ENCODE measurements at regions not wholly inside any gene's neighbourhood (a gene's known extent, or its start where the extent isn't known, plus 50 kb on each side); places are given as distances from the start of the nearest gene placed in this dataset.

- Histone ChIP-seq H3K4me3 (ENCODE audit: low read depth, low read length) (no peak overlapping the region), H3K36me3 (replicated peaks) (no peaks in the 10 kb centered on the region), H3K27ac (no peak overlapping the region), H3K27me3 (replicated peaks) (no peaks in the 10 kb centered on the region)
- DNase-seq: no peak
- in situ Hi-C loops (cut with HindIII; ENCODE audit: low pct_ligation_motif_present, low sequenced_read_pairs): no loop called here
- TF ChIP-seq CTCF (IDR thresholded peaks at IDR 0.05; ENCODE audit: low read depth, low read length, missing control alignments): no peak
Measured at GRCh38 chr7:106196460-106197021, 84.4 kb upstream of the SYPL1 start.

GRCh38 chr7:106193661-106194060 lies 81.5 kb upstream of the SYPL1 start:
- H3K27me3 ChIP-seq (replicated peaks): no peaks in the 10 kb centered on the region
- no peaks in the 10 kb centered on the region for H3K36me3 ChIP-seq (replicated peaks)
- H3K4me3 ChIP-seq (ENCODE audit: low read depth, low read length): no peak overlapping the region
- DNase-seq: no peak
- in situ Hi-C loops (cut with HindIII; ENCODE audit: low pct_ligation_motif_present, low sequenced_read_pairs): no loop called here
- no peak overlapping the region for H3K27ac ChIP-seq
- TF ChIP-seq CTCF (IDR thresholded peaks at IDR 0.05; ENCODE audit: low read depth, low read length, missing control alignments): no peak

- no peak for TF ChIP-seq CTCF (IDR thresholded peaks at IDR 0.05; ENCODE audit: low read depth, low read length, missing control alignments)
- no peak for DNase-seq
- Histone ChIP-seq H3K27me3 (replicated peaks) (no peaks in the 10 kb centered on the region), H3K4me3 (ENCODE audit: low read depth, low read length) (no peak overlapping the region), H3K27ac (no peak overlapping the region), H3K36me3 (replicated peaks) (no peaks in the 10 kb centered on the region)
- in situ Hi-C loops (cut with HindIII; ENCODE audit: low pct_ligation_motif_present, low sequenced_read_pairs): no loop called here
Measured at GRCh38 chr7:106190589-106191330, 78.6 kb upstream of the SYPL1 start.

- Histone ChIP-seq H3K27me3 (replicated peaks) (no peaks in the 10 kb centered on the region), H3K27ac (no peak overlapping the region), H3K4me3 (ENCODE audit: low read depth, low read length) (no peak overlapping the region), H3K36me3 (replicated peaks) (no peaks in the 10 kb centered on the region)
- in situ Hi-C loops (cut with HindIII; ENCODE audit: low pct_ligation_motif_present, low sequenced_read_pairs): no loop called here
- no peak for TF ChIP-seq CTCF (IDR thresholded peaks at IDR 0.05; ENCODE audit: low read depth, low read length, missing control alignments)
- DNase-seq: no peak
Measured at GRCh38 chr7:106187613-106188350, 75.7 kb upstream of the SYPL1 start.

GRCh38 chr7:106185719-106186118 lies 73.6 kb upstream of the SYPL1 start:
- Histone ChIP-seq H3K4me3 (ENCODE audit: low read depth, low read length) (no peak overlapping the region), H3K36me3 (replicated peaks) (no peaks in the 10 kb centered on the region), H3K27me3 (replicated peaks) (no peaks in the 10 kb centered on the region), H3K27ac (no peak overlapping the region)
- no peak for TF ChIP-seq CTCF (IDR thresholded peaks at IDR 0.05; ENCODE audit: low read depth, low read length, missing control alignments)
- no peak for DNase-seq
- in situ Hi-C loops (cut with HindIII; ENCODE audit: low pct_ligation_motif_present, low sequenced_read_pairs): no loop called here

All from brain microvascular endothelial cell (primary cell).